ENCODE measurements at regions not wholly inside any gene's neighbourhood (a gene's known extent, or its start where the extent isn't known, plus 50 kb on each side); places are given as distances from the start of the nearest gene placed in this dataset.

- intact Hi-C loops (cut with DNase I), result no loop called here
- no peak for DNase-seq
- no peaks in the 10 kb centered on the region for H3K36me3 ChIP-seq
- WGBS, 2 donors, result 68 to 76% methylated on average over 4 of the region's 4 CpGs
- no peak for ATAC-seq
- H3K4me3 ChIP-seq, result no peak overlapping the region
- H3K9me3 ChIP-seq, result peaks cover 0 to 24% (median 2%) of the 10 kb centered on the region in 11 donors
- no peaks in the 10 kb centered on the region for H3K4me1 ChIP-seq
- H3K27me3 ChIP-seq, result no peaks in the 10 kb centered on the region
- TF ChIP-seq CTCF (IDR thresholded peaks at IDR 0.05), result no peak
- no peak overlapping the region for H3K27ac ChIP-seq
These were observed 78.3 kb upstream of the LIFR start for GRCh38 chr5:38634568-38635369.

- TF ChIP-seq CTCF (IDR thresholded peaks at IDR 0.05), result no peak
- no peak for DNase-seq
- H3K36me3 ChIP-seq, result no peaks in the 10 kb centered on the region
- H3K27ac ChIP-seq, result no peak overlapping the region
- H3K4me3 ChIP-seq, result no peak overlapping the region
- H3K27me3 ChIP-seq, result no peaks in the 10 kb centered on the region
- H3K4me1 ChIP-seq, result no peaks in the 10 kb centered on the region
- intact Hi-C loops (cut with DNase I), result no loop called here
- WGBS, 2 donors, result 99% methylated on average over 4 of the region's 4 CpGs
- H3K9me3 ChIP-seq, result peaks cover 0 to 18% (median 2%) of the 10 kb centered on the region in 11 donors
- no peak for ATAC-seq
These were observed 80.2 kb upstream of the LIFR start for GRCh38 chr5:38636626-38637025.

GRCh38 chr5:38638656-38639055 lies 82.2 kb upstream of the LIFR start:
- Histone ChIP-seq H3K36me3 (no peaks in the 10 kb centered on the region), H3K27me3 (no peaks in the 10 kb centered on the region), H3K27ac (no peak overlapping the region), H3K4me3 (no peak overlapping the region), H3K9me3 (no peaks in the 10 kb centered on the region), H3K4me1 (peaks cover 0 to 9% (median 0%) of the 10 kb centered on the region in 9 donors)
- WGBS, 2 donors, result 97 to 98% methylated on average over 5 of the region's 5 CpGs
- no peak for DNase-seq
- intact Hi-C loops (cut with DNase I), result no loop called here
- no peak for TF ChIP-seq CTCF (IDR thresholded peaks at IDR 0.05)
- no peak for ATAC-seq

- Histone ChIP-seq H3K36me3 (no peaks in the 10 kb centered on the region), H3K4me1 (peaks cover 0 to 9% (median 0%) of the 10 kb centered on the region in 9 donors), H3K4me3 (no peak overlapping the region), H3K27ac (no peak overlapping the region), H3K27me3 (no peaks in the 10 kb centered on the region), H3K9me3 (peaks cover 0 to 4% (median 0%) of the 10 kb centered on the region in 11 donors)
- no peak for TF ChIP-seq CTCF (IDR thresholded peaks at IDR 0.05)
- intact Hi-C loops (cut with DNase I), result loop anchor here in 1 of 10 donors (5.0 kb wide), 1 partner anchor 552 kb away; no protein-coding TSS in a partner anchor
- DNase-seq (no peak), ATAC-seq (no peak)
- WGBS, 2 donors, result 66% methylated on average over 6 of the region's 6 CpGs
These were observed 83.2 kb upstream of the LIFR start for GRCh38 chr5:38639377-38640358.

All from heart right ventricle (tissue), 16 donors.